Fibroblast of skin of right quadriceps (primary cell): ENCODE measurements at regions not wholly inside any gene's neighbourhood (a gene's known extent, or its start where the extent isn't known, plus 50 kb on each side); places are given as distances from the start of the nearest gene placed in this dataset.

Experiments
- DNase-seq: peaks from one replicate; pipeline ENCODE4 v3.0.0-alpha.2; 2013

DNA sequence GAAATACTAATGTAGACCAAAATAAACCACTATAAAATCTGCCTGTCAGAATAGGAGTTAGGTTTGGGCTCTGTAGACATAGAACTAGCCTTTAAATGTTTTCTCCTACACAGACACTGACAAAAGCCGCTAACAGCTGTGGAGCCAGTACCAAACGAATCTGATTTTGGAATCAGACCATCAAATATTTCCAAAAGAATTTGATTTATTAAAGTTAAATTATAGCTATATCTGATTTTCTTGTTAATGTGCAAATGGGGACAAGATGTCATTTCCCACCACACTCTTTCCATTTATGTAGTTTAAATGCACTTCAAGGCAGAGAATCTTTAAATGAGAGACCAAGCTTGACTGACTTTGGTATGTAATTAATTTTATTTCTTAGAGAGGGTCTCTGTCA lies 343.4 kb upstream of the FIGN start:
- DNase-seq: no peak

DNA sequence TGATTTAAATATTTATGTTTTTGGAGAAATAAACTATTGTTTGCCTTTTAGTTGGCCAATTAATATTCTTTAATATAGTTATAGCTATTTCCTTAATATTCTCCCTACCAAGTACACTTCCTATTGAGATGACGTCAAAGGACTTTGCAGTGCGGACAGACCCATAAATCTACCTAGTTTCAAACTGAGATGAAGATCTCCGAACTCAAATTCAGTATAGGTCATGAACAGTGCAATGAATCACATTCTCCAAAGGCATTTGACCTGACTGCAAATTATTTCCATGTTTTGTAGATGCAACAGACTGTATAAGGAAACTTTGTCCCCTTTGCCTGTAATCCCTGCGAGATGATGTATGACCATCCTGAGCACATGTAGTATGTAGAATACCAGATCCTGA lies 342.6 kb upstream of the FIGN start:
- DNase-seq: peak; percentile 28

DNA sequence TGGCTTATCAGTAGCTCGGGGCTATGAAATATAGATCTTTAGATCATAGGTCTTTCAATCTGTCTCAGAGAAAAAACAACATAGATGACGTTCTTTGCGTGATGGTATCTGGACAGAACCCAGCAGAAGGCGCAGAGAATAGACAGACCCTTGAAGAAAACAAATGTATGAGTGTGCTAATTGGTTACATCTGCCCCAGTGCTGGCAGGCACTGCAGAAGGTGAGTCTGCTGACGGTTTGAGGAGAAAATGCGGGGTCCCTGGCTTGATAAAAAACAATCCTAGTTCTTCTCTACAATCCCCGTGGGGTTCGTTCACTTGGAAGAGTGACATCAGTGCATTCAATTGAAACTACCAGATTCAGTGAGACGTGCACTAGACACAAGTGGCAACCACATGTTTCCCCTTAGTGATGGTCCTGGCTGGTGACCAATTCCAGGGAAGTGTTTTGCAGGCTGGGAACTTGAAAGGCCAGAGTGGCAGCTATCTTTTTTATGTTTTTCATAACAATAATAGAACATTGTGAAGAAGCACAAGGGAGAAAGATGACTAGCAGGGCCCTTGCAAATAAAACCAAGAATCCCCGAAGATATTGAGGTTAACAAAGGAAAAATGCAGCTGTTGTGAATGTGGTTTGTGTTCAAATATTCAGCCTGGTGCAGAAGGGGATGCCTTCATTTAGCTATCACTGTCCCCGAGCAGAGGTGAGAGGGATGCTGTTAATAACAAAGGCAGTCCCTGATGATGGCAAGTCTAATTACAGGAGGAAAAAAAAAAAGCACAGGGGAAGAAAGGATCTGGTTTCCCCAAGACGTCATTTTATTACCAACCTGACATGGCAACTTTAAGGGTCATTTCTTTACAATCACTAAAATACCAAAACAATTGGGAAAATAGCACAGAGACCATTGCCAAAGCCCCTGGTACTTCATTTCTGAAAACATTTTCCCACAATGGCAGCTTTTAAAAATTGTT lies 337.6 kb upstream of the FIGN start:
- peak; percentile 65 for DNase-seq

DNA sequence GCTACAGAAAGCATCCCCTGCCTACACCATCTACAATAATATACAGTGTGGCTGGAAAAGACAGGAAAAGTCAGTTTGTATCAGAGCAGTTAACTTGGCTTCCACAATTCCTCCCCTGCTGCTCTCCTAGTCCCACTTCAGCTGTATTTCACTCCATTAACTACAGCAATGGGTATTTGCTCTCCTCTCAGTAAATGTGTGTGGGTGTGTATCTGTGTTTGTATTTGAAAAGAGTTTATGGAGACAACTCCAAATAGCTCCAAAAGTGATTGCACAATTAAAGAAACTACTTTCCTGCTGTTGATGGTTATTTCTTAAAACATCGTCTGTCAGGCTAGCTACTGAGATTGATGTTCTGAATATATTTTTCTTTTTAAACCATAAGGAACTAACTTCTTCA lies 333.7 kb upstream of the FIGN start:
- DNase-seq: no peak

DNA sequence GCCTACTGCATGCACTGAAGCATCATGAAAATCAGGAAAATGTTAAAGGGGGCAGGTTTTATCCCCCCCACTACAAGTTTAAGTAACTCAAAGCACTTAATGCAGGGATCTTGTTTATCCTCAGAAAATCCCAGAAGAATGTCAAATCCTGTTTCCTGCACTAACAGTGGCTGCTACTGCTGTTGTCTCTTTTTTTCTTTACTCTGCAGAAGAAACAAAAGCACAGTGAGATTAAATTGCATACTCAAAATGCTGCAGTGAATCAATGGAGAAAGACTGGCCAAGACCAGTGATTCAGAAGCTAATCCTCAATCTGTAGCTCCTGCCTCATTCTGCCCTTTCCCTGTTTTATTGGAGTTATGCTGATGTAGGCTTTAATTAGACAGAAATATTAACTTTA lies 332.3 kb upstream of the FIGN start:
- no peak for DNase-seq

DNA sequence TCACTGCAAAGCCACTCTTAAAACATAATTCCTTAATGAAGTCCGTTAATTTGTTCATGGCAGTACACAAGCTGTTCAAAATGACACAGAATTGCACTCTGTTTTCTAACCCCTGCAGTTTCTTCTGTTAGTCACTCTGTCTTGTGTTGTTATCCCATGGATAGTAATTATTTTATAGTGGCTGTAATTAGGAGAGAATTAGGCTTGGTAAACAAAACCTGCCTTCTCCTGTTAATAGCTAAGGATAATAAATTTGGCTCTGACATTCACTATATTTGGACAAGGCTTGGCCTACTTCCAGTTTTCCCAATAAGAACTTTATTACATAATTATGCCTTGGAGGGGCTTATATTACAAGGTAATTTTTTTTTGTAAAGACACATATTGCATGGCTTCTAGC lies 330.3 kb upstream of the FIGN start:
- DNase-seq: no peak

DNA sequence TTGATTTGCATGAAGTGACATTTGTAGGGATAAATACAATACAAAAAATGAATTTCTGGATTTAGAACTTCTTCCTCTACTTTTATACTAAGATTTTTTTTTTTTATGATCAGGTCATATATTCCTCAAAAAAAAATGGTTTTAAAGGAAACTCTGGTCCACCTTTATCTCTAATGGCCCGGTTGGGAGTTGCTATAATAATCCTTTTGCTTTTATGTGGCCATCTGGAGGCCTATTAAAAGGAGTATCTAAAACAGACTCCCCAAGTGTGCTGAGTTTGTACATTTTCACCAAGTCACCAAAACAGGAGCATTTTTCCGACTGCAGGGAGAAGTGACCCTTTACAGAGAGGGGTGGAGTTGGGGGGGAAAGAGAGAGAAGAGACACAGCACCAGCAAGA lies 329.2 kb upstream of the FIGN start:
- no peak for DNase-seq

DNA sequence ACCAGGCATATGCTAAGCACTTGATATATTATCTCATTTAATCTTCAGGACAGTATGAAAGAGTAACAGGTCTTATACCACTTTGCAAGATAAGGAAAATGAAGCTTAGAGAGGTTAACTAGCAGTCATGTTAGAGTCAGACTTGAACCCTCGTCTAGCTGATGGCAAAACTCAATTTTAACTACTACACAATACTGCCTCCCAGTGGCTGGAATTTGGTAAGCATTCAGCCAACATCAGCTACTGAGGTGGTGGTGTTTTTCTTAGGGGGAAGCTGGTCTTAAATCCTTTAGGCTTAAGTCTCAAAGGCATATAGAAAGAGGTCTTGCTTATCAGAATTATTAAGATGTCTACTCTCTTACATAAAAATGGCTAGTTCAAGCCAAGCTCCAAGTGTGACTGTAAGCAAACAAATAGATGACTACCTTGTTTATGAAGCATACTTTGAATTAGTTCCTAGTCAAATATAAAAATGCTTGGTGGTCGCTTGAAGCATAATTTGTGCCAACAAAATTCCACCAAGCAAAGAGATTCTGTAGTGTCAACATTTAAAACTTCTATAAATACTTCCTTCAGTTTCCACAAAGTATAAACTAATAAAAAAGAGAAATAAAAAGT lies 325.4 kb upstream of the FIGN start:
- peak; percentile 33 for DNase-seq

DNA sequence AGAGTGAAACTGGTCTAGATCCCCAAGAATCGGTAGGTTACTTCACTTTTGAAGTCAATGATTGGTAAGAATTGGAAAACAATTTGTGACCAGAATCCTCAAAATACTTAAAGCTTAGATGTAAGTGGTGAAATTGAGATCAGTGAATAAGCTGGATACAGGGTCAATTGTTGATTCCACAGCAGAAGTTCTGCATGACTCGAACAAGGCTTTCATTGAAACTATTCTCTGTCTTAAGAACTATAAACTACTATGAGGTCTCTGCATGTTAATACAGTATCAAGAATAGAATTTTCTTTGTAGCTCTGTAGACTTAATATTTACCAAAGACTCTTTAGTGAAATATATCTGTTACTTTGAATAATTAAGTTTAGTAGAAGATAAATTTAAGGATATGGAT lies 324.2 kb upstream of the FIGN start:
- no peak for DNase-seq

DNA sequence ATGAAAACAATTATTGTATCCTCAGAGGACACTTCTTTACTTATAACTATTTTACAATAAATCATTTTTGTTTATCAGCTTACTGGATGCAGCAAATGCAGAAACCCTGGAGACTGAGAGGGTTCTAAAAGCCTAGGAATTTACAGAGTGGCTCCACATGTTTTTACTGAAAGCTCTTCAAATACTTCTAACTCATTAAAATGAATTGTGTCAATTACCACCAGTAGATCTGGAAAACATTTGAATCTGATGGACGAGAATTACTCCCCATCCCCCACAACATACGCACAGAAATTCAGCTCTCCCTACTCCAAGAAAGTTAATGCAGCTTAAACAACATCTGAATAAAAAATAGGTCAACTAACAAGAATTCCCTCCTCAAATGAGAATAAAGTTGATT lies 319.8 kb upstream of the FIGN start:
- DNase-seq: no peak

DNA sequence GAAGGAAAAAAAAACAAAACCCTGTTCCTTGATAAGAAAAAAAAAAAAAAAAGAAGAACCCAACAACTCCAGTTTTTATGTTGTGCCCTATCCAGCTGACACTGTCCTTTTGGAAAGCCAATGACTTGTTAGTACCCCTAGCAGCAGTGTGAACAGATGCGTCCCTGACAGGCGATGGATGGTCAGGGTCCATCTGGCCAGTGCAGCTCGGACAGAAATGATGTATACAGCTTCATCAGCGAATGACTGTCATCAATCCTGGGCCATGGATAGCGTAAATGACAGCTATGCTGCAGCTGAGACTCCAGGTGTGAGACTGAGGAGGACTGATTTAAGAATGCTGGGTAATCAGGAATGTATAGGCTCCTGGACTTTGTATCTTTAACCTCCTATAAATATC lies 318.8 kb upstream of the FIGN start:
- DNase-seq: no peak

DNA sequence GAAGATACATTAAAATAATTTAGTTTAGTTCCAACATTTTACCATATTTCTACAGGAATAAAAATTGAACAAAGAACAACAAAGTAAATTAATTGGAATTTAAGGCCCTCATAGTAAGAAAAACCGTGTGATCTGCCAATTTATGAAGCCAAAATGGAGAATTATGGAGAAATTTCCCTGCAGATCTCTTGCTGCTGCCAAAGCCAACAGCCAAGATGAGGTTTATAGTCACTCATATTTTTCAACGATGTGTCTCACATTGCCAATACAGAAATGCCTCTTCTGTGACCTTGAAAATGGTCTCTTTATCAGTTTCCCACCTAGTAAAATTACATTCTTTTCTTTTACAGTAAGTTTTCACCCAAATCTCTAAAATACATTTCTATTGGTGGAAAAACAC lies 317.2 kb upstream of the FIGN start:
- DNase-seq: no peak

DNA sequence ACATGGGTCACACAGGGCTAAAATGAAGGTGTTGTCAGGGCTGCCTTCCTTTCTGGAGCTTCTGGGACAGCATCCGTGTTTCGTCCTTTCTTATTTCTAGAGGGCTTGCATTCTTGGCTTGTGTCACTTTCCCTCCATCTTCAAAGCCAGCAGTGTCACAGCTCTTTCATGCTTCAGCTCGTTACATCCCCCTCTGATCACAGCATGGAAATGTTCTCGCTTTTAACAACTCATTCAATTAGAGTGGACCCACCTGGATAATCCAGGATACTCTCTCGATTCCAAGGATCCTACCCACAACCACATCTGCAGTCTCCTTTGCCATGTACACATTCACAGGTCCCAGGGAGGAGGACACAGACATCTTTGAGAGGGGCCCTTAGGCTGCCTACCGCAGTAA lies 316.2 kb upstream of the FIGN start:
- no peak for DNase-seq

DNA sequence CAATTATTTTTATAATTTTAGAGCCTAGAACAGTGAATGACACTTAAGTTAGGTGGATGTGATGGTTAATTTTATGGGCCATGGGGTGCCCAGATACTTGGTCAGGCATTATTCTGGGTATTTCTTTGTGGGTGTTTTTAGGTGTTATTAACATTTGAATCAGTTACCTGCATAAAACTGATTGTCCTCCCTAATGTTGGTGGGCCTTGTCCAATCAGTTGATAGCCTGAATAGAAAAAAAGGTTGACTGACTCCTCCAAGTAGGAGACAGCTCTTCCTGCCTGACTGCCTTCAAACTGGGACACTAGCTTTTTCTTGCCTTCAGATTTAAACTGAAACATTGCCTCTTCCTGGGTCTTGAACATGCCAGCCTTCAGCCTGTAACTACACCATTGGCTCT lies 312.9 kb upstream of the FIGN start:
- DNase-seq: no peak

DNA sequence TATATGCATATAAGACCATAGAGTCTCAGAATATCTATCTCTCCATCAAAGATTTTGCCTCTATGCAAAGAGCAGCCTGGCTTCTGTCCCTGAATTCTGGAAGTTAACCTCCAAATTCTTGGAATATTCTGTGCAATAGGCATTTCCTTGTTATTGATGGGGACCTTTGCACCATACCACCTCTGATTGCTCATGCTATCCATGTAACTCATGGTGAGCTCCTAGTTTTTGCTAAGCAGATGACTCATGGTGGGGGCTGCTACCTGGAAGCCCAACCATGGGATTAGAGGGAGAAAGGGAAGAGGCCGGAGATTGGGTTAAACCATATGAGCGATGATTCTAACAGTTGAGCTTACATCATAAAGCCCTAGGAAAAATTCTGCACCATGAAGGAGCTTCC lies 310.2 kb upstream of the FIGN start:
- peak; percentile 59 for DNase-seq

DNA sequence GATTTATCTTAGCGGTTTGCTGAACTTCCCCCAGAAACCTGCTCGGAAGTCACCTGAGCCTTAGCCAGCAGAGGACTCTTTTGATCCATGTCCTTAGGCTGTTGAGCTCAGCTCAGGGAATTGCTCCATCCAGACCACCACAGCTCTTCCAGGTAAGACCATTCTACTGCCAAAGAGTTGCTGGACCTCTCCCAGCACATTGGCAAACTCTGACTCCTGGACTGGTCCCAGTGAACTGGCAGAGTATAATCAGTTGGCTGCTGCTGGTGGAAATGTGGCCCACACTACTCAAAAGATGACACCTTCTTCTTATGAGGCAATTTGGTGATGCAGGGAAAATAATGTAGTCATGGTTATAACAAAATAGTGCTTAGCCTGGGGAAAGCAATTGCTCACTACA lies 308.8 kb upstream of the FIGN start:
- DNase-seq: peak; percentile 5

DNA sequence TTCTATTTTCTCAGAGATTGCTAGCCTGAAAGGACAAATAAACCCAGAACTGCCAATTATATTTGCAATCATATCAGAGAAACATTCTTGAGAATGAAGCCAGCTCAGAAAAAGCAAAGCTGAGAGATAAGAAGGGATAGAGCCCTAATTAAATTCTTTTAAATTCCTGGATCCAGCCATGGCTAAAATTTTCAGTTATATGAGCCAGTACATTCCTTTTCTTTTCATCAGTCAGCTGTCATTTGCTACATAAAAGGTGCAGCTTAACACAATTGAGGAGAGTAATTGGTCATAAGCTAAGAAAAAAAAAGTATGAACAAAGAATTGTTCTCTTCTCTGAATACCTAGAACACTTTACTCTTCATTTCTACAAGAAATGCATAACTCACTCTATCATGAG lies 303.5 kb upstream of the FIGN start:
- no peak for DNase-seq

DNA sequence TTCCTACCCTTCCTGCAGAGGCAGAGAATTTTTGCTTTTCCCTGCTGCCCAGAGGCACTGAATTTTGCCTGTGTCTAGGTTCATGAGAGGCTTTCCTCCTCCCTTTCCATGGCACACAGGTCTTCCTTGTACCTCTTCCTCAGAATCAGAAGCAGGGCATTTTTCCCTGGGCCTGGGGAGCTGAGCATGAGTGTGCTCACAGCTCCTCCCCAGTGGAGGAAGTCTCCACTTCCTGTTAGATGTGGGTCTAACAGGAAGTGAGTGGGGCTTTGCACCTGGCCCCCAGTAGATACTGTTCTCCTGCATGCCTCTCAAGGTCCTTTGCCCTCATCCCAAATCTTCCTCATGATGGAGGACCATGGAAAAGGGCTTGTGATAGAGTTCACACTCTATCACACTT lies 297.2 kb upstream of the FIGN start:
- no peak for DNase-seq

DNA sequence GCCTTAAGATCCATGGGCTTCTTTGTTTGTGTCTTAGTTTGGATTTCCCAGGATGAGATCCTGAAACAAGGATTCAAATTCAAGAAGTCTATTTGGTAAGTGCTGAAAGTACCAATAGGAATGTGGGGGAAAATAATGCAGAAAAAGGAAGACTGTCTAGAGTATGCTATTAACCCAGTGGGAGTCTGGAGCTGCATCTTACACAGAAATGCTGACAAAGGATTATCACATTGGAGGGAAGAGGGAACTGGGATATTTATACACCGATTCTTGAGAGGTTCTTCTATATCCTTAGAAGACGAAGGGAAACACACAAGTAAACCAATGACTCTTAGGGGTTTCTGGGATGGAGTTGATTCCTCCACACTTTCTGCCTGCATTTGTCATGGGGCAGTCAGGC lies 294.8 kb upstream of the FIGN start:
- DNase-seq: no peak

DNA sequence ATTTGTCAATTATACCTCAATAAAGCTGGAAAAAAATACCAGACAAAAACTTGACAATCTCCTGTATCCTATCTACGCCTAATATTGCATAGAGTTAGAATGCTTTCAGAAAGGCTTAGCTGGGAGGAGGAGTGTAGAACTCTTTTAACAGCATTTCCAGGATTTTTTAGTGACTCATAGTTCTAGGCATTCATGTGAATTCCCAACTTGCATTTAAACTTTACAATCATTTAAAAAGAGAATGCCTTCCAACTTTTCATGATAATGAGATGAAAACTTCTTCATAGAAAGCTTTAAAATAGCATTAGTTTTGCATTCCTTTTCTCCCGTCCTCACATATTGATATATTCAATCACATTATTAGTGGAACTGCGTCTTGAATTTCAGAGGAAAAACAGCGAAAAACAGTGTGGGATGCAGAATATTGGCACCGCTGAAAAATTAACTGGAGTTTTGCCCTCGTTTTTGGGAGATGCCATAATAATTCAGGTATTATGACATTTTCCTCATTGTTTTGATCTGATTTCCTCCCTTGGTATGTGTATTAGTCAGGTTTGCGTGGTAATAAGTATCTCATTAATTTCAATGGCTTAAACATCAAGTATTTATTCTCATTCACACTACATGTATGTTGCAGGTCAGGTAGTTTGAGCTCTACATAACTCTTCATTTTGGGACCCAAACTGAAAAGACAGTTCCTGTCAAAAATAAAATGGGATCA lies 293.2 kb upstream of the FIGN start:
- DNase-seq: peak; percentile 75

DNA sequence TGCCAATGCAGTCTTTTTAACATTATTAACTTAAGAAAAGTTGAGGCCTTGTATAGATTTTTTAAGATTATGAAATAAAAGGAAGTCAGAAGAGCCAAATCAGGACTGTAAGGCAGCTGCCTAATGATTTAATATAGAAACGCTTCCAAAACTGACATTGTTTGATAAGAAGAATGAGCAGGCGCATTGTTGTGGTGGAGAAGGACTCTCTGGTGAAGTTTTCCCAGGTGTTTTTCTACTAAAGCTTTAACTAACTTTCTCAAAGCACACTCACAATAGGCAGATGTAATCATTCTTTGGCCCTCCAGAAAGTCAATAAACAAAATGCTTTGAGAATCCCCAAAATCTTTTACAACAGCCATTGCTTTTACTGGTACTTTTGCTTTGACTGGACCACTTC lies 288.6 kb upstream of the FIGN start:
- DNase-seq: no peak

DNA sequence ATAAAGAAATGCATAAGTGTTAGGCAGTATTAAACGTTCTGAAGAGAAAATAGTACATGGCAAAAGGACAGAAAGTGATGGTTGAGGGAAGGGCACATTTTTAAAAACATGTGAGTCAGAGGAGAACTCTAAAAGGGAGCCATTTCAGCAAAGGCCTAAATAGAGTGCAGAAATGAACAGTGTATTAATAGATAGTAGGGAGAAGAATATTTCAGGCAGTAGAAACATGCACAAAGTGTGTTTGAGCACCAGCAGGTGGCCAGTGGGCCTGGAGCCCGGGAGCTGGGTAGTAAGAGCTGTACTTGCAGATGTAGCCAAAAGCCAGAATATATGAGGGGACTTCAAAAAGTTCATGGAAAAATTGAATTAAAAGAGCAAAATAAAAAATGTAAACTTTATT lies 288.1 kb upstream of the FIGN start:
- no peak for DNase-seq

DNA sequence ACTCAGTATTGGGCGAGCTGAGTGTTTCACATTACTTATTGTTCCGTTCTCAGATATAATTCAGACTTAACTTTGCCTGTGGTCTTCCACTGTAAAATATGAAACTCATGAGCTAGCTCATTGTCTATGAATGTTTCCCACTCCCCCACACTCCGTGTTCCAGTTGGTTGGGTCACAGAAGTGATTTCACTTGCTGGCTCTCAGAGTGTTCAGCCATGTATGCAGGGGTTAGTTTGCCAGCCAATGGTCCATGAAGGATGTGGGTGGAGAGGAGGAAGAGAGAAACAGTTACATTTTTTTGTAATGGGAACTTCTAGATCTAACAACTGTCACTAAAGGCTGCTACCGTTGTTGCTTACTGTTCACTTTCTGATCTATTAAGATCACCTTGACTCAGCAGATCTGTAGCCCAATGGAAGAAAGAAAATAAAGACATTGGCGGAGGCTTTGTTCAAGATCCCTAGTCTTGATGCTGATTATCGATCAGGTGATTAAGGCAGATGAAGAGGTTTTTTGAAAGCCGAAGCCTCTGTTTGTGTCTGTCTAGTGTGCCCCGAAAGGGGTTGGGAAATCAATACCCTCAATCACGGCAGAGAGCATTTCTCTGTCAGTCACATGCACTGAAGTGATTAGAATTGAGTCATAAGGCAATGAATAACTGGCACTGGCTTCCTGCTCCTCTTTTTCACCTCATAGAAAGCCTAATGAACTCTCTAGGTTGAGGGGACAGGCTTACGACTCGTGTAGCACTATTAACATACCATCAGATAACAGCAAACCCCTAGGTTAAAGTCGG lies 279.7 kb upstream of the FIGN start:
- peak; percentile 12 for DNase-seq
